ENCODE measurements at regions not wholly inside any gene's neighbourhood (a gene's known extent, or its start where the extent isn't known, plus 50 kb on each side); places are given as distances from the start of the nearest gene placed in this dataset.

DNA sequence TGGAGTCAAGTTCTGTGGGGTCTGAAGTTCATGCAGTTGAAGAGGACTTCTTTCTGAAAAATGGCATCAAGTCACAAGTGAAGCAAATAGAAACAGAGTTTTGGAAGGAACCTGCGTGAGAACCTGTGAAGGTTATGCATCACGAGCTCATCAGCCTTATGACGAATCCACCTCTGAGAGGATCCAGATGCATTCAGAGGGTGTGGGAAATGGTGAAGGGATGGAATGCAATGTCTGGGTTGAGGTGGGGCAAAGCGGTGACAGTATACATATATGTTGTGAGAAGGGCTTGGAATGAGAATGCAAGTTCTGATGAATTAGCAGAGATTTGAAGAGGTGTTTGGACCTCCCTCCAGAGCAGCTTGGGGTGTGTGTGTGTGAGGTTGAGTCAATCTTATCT, 382.1 kb upstream of the TBL1XR1 start:
- no peak for DNase-seq

DNA sequence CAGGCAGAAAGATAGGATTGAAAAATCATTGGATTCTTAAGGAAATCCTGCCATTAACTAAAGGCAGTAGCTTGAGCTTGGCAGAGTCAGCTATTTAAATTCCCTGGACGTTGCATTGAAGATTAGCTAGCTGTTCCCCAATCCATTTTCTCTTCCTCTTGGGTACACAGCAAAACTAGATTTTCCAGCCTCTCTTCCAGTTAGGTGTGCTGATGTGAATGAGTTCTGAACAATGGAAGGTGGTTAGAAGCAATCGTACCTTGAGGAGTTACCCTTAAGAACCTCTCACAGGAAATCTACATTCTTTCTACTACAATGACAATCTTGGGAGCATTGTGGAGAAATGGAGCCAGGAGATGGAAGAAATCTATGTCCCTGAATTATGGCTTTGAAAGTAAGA, 383.2 kb upstream of the TBL1XR1 start:
- DNase-seq = no peak

DNA sequence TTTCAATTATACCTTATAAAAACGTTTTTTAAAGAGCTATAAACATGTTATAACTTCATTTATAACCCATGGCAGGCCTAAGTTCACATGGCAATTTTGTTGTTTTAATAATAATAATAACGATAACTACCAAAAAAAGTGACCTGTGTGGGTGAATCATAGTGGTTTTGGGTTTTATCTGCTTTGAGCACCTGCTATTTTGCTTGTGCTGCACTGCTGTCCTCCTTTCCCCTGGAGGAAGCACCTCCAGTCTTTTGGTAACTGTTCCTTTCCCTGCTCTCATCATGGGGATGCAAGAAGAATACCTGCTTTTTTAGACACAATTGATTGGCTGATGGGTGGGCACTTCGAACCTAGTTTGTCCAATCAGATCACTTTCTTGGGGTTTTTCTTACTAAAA, 388.0 kb upstream of the TBL1XR1 start:
- DNase-seq = no peak

DNA sequence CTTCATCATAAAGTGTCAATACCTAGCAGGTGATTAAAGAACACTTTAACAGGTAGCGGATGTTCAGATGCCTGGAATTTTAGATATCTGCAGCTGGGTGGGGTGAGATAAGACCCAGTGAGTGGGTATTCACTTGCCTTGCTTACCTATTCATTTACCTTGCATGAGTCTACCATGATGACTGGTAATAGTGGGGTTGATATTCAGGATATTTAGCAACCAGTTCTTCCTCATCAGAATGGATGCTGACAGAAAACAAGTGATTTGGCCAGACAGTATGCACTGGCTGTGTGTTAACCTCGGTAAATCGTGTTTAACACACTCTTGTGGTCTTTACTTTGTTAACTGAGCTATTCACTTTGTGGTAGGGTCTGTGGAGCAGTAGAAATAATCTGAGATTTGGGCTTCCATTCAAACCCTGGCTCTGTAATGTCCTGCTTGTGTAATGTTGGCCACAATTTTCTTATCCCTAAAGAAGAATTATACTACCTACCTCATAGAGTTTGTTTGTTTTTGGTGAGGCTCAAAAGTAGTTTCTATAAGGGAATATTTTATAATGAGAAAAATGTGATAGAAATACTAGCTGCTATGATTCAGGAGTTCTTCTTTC, 391.9 kb upstream of the TBL1XR1 start:
- DNase-seq = no peak

DNA sequence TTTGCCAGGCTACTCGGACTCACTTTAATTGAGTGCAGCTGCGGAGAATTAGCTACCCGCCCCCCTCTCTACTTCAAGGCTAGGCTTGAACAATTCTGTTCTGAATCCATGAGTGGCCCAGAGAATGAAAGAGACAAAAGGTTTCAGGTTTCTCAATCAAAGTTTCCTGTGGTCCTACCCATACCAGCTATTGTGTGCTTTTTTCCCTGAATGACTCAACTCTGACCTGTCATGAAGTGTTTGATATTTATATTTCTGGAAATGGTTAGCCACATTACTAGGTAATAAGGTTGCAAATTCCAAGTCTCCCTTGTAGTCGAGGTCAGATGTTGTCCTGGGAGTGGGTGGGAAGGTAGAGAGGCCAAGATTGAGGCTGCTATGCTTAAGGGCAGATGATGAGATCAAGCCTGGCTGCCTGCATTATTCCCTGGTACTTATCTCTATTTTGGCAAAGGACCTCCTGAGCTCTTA, 392.7 kb upstream of the TBL1XR1 start:
- DNase-seq = no peak

DNA sequence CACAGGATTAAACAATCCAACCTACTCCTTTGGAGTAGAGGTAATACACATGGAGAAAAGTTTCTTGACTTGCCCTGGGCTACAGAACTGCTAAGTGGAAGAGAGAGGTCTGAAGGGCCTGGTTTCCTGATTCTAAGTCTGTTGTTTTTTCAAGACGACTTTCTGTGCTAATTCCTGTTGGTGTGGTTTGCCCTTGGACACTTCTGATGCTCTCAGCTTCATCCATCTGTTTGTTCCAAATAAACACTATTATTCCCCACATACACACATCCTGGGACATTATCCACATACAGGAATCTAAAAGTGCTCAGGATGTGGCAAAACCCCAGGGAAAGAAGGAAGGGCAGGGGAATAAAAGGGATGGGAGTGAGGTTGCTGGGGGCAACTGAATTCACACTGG, 393.5 kb upstream of the TBL1XR1 start:
- DNase-seq = no peak

DNA sequence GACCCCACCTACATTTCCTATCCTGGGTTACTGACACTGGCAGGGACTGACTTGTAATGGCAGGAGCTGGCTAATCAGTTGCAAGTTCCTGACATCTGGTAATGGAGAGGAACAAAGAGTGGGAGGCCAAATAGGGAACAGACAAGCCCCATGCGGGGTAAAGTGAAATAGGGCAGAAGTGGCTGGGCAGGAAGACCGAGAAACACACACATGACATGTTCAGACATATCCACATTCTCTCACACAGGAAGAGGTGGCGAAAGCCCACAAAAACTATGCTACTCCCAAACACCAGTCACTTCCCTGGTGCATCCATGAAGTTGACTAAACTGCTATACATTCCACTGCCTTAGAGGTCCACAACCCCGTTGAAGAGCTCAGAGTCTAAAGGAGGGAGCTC, 394.1 kb upstream of the TBL1XR1 start:
- no peak for DNase-seq

DNA sequence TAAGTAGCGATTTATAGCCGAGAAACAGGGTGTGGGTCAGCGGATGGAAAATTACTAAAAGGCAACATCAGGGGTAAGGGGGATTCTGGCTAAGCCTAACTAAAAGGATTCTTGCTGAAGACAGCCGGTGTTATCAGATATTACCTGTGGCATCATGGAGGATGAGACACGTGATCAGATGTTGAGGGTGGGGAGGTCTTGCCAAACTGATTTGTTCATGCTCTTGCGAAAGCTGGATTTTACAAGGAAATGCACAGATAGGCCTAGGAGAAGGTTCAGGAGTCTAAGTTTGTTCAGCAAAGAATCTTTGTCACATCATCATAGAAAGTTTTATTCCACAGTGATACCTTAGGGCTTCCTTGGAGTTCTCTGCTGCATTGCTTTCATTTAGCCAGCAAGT, 396.8 kb upstream of the TBL1XR1 start:
- no peak for DNase-seq

DNA sequence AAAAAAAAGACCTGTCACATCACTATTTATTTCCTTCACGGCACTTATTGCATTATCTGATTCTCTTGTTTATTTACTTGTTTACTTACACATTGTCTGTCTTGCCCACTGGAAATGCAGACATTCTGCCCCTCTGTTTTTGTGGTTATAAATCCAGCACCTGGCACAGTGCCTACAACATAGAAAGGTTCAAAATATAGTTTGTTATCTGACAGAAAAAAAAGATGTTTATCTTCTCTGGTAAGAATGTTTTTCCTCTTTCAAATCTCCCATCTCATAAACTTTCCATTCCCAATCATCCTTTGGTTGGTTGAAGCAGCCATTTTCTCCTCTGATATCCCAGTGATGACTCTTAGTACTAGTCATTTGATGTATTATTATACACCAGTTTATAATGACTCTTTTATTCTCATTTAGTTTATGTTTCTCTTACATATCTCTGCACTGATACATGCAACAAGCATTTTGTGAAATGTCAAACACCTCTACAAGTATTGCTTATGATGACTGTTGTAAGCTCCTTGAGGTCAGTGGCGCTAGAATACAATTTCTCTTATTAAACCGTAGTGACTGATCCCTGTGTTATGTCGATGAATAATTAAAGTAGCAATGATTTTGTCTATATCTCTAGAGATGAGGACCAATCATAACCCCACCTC, 398.4 kb upstream of the TBL1XR1 start:
- no peak for DNase-seq

DNA sequence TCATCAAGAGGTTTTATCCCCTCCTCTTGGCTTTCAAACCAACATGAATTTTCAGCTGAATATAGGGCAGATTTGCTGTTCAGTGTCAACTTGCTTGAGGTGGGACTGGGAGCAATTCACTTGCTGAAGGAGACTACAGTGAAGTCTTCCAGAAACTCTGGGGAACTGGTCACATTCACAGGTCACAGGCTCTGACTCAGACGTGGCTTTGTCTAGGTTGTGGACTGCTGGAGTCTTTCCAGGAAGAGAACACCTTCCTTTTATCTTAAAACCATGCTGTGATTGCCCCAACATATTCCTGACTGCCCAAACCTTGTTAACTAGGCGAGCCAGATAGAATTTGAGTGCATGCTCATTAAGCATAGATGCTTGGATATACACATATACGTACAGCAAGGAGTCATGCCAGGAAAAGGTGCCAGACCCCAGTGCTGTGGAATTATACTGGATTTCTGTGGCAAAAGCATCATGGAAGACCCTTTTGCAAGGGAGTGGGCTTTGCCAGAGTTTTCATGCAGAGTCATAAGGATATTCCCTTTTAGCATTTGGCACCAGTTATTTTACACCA, 399.1 kb upstream of the TBL1XR1 start:
- no peak for DNase-seq

DNA sequence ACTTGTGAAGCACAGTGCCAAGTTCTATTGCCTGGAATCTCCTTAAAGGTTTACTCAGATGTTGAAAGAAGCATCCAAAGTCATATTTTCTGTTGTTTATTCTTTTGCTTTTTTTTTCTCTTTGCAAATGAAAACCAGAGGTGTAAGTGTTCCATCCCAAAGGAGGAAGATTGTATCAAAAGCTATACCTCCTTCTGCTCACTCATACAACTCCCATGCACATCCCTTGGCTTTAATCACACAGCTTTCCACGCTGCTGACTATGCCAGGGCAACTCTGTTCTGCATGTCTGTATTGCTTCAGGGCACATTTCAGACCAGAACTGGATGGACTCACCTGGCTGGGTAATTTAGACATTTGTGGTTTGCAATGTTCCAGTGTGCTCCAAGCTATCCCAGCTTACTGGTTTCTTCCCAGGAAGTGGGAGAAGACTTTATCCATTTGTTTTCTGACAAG, 399.6 kb upstream of the TBL1XR1 start:
- no peak for DNase-seq

DNA sequence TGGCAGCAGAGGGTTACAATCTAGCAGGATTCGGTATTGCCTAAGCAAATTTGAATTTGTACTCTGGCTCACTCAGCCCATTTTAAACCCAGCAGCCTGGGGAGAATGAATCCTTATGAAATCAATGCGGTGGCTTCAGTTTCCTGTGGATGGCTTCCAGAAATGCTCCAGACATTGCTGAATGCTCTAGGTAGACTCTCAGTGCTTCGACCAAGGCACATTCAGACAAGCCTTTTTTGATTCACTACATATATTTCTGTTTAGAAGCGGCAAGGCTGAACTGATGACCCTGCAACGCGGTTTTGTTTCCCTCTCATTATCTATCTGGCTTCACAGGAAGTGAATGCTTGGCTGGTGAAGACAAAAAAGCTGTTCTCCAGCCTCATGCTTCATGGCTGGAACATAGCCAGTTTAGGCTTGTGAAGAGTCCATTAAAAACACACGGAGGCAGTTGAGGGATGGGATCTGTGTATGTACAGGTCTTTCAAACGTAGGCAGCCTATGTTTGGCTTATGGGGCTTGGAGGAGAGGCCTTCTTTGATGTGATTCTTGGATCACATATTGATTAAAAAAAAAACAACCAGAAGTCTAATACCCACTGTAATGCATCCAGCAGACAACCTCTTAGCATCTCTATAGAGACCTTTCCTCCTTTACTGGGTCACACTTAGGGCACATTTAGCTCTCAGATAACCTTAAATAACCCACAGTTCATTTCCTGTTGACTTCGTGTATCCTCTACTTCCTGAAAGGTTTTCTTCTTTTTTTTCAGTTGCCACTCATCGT, 400.2 kb upstream of the TBL1XR1 start:
- DNase-seq = no peak

DNA sequence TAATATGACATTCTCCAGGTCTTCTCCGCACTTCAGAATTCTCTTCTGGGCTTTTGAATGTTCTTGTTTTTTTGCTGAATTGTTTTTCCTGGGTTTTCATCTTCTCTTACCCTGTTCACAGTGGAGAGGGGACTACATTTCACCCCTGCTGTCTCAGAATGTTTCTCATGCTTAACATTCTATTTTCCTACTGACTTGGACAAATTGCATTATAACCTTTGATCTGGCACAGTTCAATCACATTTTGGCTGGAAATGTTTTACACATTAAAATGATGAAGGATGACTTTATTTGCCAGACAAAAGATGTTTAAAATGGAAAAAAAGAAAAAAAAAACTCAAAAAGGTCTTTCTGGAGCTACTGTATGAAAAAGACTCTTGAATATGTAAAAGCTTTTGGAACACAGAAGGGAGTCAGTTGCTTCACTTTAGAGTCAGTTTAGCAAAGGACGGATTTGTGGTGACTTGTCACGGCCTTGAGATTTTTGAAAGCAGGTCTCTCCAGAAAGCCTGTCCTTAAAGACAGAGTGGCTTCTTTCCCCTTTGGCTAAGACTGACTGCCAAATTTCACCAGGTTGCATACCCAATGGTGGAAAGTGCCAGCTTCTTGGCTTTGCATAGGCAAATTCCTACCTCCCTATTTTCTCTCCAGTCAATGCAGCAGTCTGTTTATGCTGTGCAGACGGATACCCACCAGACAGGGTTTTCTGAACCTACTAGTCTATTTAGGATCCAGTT, 401.0 kb upstream of the TBL1XR1 start:
- no peak for DNase-seq

DNA sequence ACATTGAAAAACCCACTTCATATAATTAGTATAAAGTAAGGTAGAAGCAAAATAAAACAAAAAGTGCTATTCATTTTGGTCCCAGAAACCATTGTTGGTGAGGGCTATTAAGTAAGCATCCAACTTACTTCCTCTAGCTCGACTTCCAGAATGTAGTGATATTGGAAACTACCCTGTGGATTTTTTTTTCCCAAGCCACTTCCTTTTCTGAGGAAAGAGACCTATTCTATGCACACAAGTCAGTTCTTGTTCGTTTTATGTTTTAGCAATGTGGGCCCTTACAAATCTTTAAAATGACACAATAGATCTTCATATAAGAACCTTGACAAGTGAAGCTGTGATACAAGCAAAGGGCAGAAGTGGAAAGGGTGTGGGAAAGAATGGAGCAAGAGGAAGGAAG, 402.0 kb upstream of the TBL1XR1 start:
- no peak for DNase-seq

DNA sequence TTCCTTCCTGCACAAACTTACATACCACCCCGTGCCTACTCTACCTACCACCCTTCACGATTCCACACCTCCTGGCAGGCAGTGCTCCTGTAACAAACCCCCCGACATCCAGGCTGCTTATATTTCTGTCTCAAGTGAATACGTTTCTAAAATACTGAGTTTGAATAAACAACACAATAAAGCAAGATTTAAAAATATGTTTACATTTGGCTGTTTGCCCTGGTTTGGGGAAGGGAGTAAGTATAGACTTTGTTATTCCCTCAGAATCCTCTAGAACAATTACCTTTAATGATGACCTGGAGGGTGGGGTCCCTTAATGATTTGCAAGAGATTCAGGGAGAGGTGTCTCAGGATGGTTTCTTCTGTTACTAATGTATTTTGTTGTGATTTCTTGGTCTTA, 402.6 kb upstream of the TBL1XR1 start:
- DNase-seq = no peak

DNA sequence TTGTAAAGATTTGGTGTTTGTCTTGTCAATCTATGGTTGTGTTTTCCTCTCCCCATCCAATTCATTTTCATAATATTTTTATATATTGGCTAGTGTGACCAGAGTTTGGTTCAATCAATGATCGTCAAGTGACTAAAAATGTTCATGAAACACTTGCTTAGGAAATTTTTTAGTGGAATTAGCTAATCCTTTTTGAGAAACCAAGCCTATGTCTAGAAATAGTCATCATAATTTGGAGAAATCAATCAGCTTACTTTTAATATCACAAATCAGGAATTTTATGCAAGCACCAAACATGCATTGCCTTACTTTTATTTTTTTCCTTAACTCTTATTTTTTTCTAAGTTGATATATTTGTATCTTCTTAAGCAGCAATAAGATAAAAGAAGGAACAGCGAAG, 403.1 kb upstream of the TBL1XR1 start:
- DNase-seq = no peak

DNA sequence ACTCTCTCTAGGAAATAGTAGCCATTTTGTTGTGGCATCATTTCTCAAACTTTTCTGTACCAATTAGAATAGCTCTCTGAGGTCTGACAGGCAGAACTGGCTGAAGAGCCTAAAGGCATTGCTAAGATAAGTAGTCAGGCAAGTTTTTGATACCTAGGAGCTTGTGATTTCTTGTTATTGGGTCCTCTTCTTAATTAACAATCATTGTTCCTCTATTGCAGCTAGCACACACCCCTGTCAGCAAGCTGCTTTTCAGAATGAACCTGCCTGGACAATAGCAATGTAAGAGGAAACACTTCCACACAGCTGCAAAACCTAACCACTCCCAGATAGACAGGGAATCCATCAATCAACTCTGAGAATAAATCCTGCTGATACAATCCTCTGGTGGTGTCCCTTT, 403.9 kb upstream of the TBL1XR1 start:
- DNase-seq = no peak

DNA sequence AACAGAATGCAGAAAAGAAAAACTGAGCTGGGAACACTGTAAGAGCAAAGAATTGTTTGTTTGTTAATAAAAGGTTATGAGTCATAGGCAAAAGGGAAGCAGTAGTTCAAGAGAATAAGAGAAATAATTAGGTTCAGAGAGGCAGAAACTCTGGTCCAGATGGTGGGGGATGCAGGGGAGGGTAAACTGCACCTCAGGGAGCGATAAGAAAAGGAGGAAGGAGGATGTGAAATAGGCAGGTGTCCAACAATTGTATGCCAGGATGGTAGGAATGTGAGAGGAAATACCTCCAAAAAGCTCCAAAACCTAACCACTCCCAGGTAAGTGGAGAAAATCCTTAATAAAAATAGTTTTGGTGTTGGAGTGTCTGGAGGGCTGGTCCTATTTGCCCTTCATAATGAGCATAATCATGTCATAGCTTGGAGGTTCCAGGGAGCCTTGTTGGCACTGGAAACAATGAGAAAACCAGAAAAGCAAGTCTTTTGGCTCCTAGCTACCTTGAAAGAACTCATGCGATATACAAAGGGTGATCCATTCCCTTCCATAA, 405.4 kb upstream of the TBL1XR1 start:
- no peak for DNase-seq

DNA sequence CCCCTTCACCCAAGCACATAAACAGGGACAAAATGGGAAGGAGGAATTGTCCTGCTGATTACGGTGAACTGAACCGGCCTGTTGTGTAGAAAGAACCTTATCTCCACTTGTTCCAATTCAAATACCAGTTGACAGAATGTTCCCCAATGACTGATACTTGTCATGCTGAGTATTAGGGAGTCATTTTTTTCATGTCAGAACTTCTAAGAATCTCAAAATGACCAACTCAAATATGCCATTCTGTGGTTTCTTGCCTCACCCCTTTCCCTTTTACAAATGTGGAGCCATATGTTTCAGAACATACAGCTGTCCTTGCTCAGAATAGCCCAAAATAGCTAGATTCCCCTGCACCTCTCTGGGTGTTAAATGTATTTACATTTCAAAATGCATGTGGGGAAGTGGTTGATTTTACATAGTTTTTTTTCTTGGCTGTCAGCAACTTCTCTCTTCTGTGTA, 405.9 kb upstream of the TBL1XR1 start:
- no peak for DNase-seq

DNA sequence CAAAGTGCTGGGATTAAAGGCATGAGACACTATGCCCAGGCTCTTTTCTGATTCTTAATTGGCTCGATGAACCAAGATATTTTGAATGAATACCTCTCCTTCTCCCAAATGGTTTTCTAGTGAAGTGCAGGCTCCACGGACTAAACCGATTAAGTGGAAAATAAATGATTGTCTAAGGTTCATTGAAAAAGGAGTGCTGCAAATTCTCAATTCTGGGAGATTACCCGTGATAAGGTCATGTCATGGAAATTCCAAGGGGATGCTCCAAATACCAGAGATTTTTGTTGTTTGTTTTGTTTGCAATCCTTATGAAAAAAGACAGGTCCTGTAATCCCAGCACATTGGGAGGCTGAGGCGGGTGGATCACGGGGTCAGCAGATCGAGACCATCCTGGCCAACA, 406.9 kb upstream of the TBL1XR1 start:
- no peak for DNase-seq

DNA sequence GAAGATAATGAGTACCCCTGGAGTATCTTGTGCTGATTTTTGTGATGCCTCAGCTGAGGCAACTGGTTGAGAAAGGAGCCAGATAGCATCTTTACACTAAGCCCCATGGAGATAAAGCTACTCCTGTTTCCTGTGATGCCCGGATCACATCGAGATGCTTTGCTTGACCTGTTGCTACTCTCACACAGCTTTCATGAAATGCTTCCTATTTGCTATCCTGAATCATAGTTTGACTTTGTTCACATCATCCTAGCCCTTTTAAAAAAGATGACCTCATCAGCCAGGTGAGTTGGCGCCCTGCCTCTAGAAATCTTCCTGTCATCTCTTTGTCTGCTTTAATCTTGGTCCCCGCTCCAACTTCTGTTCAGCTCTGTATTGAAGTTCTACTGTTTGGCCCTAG, 409.6 kb upstream of the TBL1XR1 start:
- no peak for DNase-seq

DNA sequence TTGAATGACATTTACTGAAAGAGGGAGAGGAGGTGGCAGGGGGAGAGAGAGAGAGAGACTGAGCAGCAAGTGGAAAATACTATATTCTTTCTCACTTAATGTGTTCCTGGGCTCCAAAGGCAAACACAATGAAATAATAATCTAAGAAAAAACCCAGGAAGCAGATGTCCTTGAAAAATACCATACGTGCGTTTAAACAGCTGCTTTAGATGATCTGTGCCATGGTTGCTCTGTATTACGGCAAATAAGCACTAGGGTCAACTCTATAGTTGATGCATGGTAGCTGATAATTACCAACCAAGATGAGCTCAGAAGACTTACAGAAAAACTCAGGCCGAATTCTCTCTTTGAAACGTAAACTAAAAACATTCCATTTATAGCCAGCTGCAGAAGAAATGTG, 410.3 kb upstream of the TBL1XR1 start:
- no peak for DNase-seq

DNA sequence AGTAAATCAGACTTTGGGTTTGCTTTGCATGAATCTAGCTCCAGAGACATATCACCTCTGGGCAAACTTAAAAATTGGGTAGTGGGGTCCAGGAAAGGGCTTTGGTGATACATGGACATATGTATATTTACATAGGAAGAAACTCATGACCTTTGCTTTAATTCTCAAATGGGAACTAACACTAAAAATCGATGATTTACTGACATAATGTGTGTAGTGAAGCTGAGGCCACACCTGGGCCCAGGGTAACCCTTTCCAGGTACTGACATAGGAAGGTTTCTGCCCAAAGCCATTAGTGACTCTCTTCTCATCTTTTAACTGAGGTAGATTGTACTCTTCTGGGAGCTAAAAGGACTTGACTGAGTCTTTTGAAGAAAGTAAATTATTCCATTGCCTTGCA, 411.2 kb upstream of the TBL1XR1 start:
- DNase-seq = no peak

Measured in activated CD4-positive, alpha-beta T cell treated with anti-CD3 and anti-CD28 coated beads for 4 hours (primary cell).